K562 (cell line): ENCODE measurements at regions not wholly inside any gene's neighbourhood (a gene's known extent, or its start where the extent isn't known, plus 50 kb on each side); places are given as distances from the start of the nearest gene placed in this dataset.

ENCODE experiments used
- ATAC-seq: fragments of 200-7000 bp; cut with Tn5 transposase; 3 replicates; pipeline ENCODE4 v1.9.1; 2020; ENCODE audit warnings: moderate library complexity
- BruUV-seq: library from RNA; stranded (reverse); fragments of 400-500 nt; replicated peaks from 2 replicates; lab custom pipeline; 2021; lab: Mats Ljungman, UMichigan
- CTCF ChIA-PET: fragments of 300-600 bp; formaldehyde crosslinking; extraction: SDS; loops from one replicate; lab custom pipeline; 2021; ENCODE audit warnings: low intra/inter-chr PET ratio; lab: Yijun Ruan, JAX
- POLR2A ChIA-PET: fragments of 300-600, 350-650 bp; sonication (Branson Sonifier 250); formaldehyde crosslinking; extraction: SDS; loops from one replicate; lab custom pipeline; 2021; ENCODE audit warnings: antibody characterized with exemption, inconsistent platforms; lab: Yijun Ruan, JAX
- DNase-seq, 4 experiments: peaks; one replicate each; pipeline versions ENCODE4 v3.0.0 to v3.0.0-alpha.2; 2011 to 2018; ENCODE audit warnings: low spot score in 3 of 4, mixed read lengths in 3 of 4; ENCODE audit errors: extremely low read depth in 1 of 4
- FAIRE-seq: peaks from 2 replicates; lab custom pipeline; 2011; peaks lifted over from hg19 to GRCh38; lab: Jason Lieb, UNC
- H2AFZ ChIP-seq: 2 replicates; pipeline ENCODE4 v1.6.0; 2011; ENCODE audit warnings: low read depth, low read length, control low read depth, inconsistent platforms
- H3K27ac ChIP-seq: fragments of 200-600 bp; 3 replicates; pipeline ENCODE4 v1.8.0; 2011; ENCODE audit warnings: low read depth, mild to moderate bottlenecking, control low read depth, inconsistent platforms, low read length, moderate library complexity, mixed read lengths; ENCODE audit errors: extremely low read depth
- H3K27me3 ChIP-seq, 2 experiments: fragments of 300-600 bp in 1 of 2; 2 replicates in 1 of 2; 3 replicates in 1 of 2; pipeline versions ENCODE4 v1.6.0 to v1.8.0; 2011; ENCODE audit warnings: inconsistent platforms in 2 of 2, low read length in 2 of 2, mild to moderate bottlenecking in 1 of 2, mixed read lengths in 1 of 2, moderate library complexity in 1 of 2; ENCODE audit not compliant: control insufficient read depth in 2 of 2, insufficient read depth in 2 of 2
- H3K36me3 ChIP-seq: fragments of 300-600 bp; 3 replicates; pipeline ENCODE4 v1.8.0; 2011; ENCODE audit warnings: mild to moderate bottlenecking, low read length, inconsistent platforms; ENCODE audit not compliant: control insufficient read depth, insufficient read depth
- H3K4me1 ChIP-seq, 2 experiments: fragments of 200-600 bp in 1 of 2; replicated peaks in 1 of 2; 2 replicates in 1 of 2; 3 replicates in 1 of 2; pipeline versions ENCODE4 v1.5.1 to v1.8.0; 2011; ENCODE audit warnings: inconsistent platforms in 2 of 2, low read length in 2 of 2, mild to moderate bottlenecking in 1 of 2, mixed read lengths in 1 of 2, moderate library complexity in 1 of 2; ENCODE audit not compliant: control insufficient read depth in 2 of 2, insufficient read depth in 2 of 2
- H3K4me2 ChIP-seq: 2 replicates; pipeline ENCODE4 v1.6.1; 2011; ENCODE audit warnings: low read length, control low read depth, inconsistent platforms, mixed read lengths; ENCODE audit not compliant: insufficient read depth
- H3K4me3 ChIP-seq: fragments of 200-600 bp; sonication (generic), shearing (Covaris generic); 2 replicates; pipeline ENCODE4 v1.5.1; 2016; ENCODE audit warnings: control low read depth, inconsistent platforms
- H3K79me2 ChIP-seq: fragments of 200-600 bp; 3 replicates; pipeline ENCODE4 v1.8.0; 2011; ENCODE audit warnings: low read length, inconsistent platforms; ENCODE audit not compliant: control insufficient read depth, insufficient read depth
- H3K9ac ChIP-seq, 2 experiments: 2 replicates each; pipeline versions ENCODE4 v1.6.0 to v1.6.1; 2011; ENCODE audit warnings: low read depth in 2 of 2, low read length in 2 of 2, control low read depth in 1 of 2, inconsistent platforms in 1 of 2, mild to moderate bottlenecking in 1 of 2, mixed read lengths in 1 of 2; ENCODE audit not compliant: insufficient read depth in 1 of 2
- H3K9me1 ChIP-seq: one replicate; pipeline ENCODE4 v1.6.0; 2011; ENCODE audit warnings: inconsistent platforms, mild to moderate bottlenecking, low read length, moderate library complexity; ENCODE audit not compliant: control insufficient read depth, insufficient read depth
- H3K9me3 ChIP-seq: replicated peaks from 2 replicates; pipeline ENCODE4 v1.5.1; 2011; ENCODE audit warnings: low read depth, low read length, inconsistent platforms; ENCODE audit not compliant: control insufficient read depth, insufficient read depth
- H4K20me1 ChIP-seq: replicated peaks from 2 replicates; pipeline ENCODE4 v1.6.1; 2011; ENCODE audit warnings: low read length, inconsistent platforms, mixed read lengths; ENCODE audit not compliant: control insufficient read depth, insufficient read depth
- ARID1B ChIP-seq: fragments of 450-650 bp; IDR thresholded peaks from 2 replicates; pipeline ENCODE4 v1.6.1; 2016; ENCODE audit warnings: antibody characterized with exemption, mild to moderate bottlenecking, inconsistent platforms
- KAT8 ChIP-seq: fragments of 450-650 bp; IDR thresholded peaks from 2 replicates; pipeline ENCODE4 v1.6.1; 2016; ENCODE audit warnings: low read depth, mild to moderate bottlenecking
- L3MBTL2 ChIP-seq: fragments of 450-650 bp; IDR thresholded peaks from 2 replicates; pipeline ENCODE4 v1.6.1; 2016; ENCODE audit warnings: mild to moderate bottlenecking, moderate library complexity
- LEF1 ChIP-seq: fragments of 450-650 bp; IDR thresholded peaks from 2 replicates; pipeline ENCODE4 v1.6.1; 2016; ENCODE audit warnings: mild to moderate bottlenecking
- NELFE ChIP-seq: IDR thresholded peaks from 2 replicates; pipeline ENCODE4 v1.6.1; 2011; ENCODE audit warnings: mild to moderate bottlenecking; ENCODE audit not compliant: insufficient read depth, insufficient read length
- RNF219 ChIP-seq: fragments of 250-450 bp; sonication (Bioruptor Pico); IDR thresholded peaks from 2 replicates; pipeline ENCODE4 v1.5.0; 2022; ENCODE audit warnings: mild to moderate bottlenecking
- SMARCC2 ChIP-seq: fragments of 450-650 bp; IDR thresholded peaks from 2 replicates; pipeline ENCODE4 v1.6.1; 2017; ENCODE audit warnings: antibody characterized with exemption, moderate library complexity, mild to moderate bottlenecking, low read depth
- SMARCE1 ChIP-seq: fragments of 450-650 bp; IDR thresholded peaks from 2 replicates; pipeline ENCODE4 v1.7.1; 2016; ENCODE audit warnings: mild to moderate bottlenecking
- ZNF12 ChIP-seq: sonication (generic); formaldehyde crosslinking; IDR thresholded peaks from 2 replicates; pipeline ENCODE4 v1.4.0; 2020; ENCODE audit warnings: mild to moderate bottlenecking, missing genetic modification reagents
- ZNF165 ChIP-seq: fragments of 250-450 bp; sonication (Bioruptor Pico); IDR thresholded peaks from 2 replicates; pipeline ENCODE4 v1.4.0; 2020; ENCODE audit warnings: borderline replicate concordance
- ZNF184 ChIP-seq: sonication (generic); formaldehyde crosslinking; IDR thresholded peaks from 2 replicates; pipeline ENCODE4 v1.5.0; 2020; ENCODE audit warnings: missing genetic modification reagents
- ZNF212 ChIP-seq: fragments of 450-650 bp; formaldehyde crosslinking; IDR thresholded peaks from 2 replicates; pipeline ENCODE4 v1.4.0; 2020; ENCODE audit warnings: mild to moderate bottlenecking
- ZNF444 ChIP-seq: fragments of 250-450 bp; sonication (Bioruptor Pico); IDR thresholded peaks from 2 replicates; pipeline ENCODE4 v1.4.0; 2020; ENCODE audit warnings: mild to moderate bottlenecking, moderate library complexity
- ZNF76 ChIP-seq: fragments of 250-450 bp; sonication (Bioruptor Pico); IDR thresholded peaks from 2 replicates; pipeline ENCODE4 v1.4.0; 2020; ENCODE audit warnings: mild to moderate bottlenecking, moderate library complexity, borderline replicate concordance
- WGBS: fragments of 100-300 bp; shearing (Covaris generic); methylation state at CpG from one replicate; pipeline ENCODE4 v1.1.6; 2016; ENCODE audit warnings: low coverage, mixed read lengths; ENCODE audit not compliant: insufficient coverage; ENCODE audit errors: missing lambda C conversion rate; 5-methylcytosine and 5-hydroxymethylcytosine counted together
- in situ Hi-C: fragments of 300-500 bp; cut with MboI; formaldehyde crosslinking; loops from 4 replicates; pipeline ENCODE4 v1.15.0; 2018; ENCODE audit warnings: inconsistent platforms, mixed read lengths
- intact Hi-C: fragments of 100-400 bp; cut with micrococcal nuclease; formaldehyde crosslinking; loops from 2 replicates; pipeline ENCODE4 v1.14.2; 2022
- TF ChIP-seq, protein P1 (sequence below): sonication (generic); formaldehyde crosslinking; IDR thresholded peaks from 2 replicates; pipeline ENCODE4 v1.8.0; 2022; ENCODE audit warnings: mild to moderate bottlenecking, low read depth, missing genetic modification reagents

DNA sequence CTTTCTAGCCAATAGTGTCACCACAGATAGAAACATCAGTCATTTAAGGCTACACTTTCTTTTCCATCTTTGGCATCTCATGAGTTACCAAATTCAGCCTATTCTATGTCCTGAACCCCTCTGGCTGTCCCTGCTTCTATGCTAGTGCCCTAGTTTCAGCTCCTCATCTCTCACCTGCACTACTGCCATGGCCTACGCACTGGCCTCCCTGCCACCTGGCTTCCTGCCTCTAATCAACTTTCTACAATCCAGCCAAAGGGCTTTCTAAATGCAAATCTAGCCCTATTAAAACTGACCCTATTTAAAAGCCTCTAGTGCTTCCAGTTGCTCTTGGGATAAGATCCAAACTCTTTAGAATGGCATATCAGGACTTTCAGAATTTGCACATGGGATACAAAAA lies 482.9 kb downstream of the TMEM38B start:
- H3K36me3 ChIP-seq, result no peaks in the 10 kb centered on the region
- TF ChIP-seq ZNF184 (CRISPR knock-in tag) (no peak), KAT8 (no peak), SMARCC2 (no peak), ZNF165 (no peak), LEF1 (no peak), ZNF212 (CRISPR knock-in tag) (no peak), SMARCE1 (no peak), ZNF444 (CRISPR knock-in tag) (no peak), ZNF76 (CRISPR knock-in tag) (no peak), ARID1B (no peak), NELFE (no peak), ZNF12 (CRISPR knock-in tag) (no peak), RNF219 (no peak), L3MBTL2 (no peak)
- TF ChIP-seq, protein P1, sequence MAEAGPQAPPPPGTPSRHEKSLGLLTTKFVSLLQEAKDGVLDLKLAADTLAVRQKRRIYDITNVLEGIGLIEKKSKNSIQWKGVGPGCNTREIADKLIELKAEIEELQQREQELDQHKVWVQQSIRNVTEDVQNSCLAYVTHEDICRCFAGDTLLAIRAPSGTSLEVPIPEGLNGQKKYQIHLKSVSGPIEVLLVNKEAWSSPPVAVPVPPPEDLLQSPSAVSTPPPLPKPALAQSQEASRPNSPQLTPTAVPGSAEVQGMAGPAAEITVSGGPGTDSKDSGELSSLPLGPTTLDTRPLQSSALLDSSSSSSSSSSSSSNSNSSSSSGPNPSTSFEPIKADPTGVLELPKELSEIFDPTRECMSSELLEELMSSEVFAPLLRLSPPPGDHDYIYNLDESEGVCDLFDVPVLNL (CRISPR knock-in tag), result no peak
- H3K9me1 ChIP-seq, result no peaks in the 10 kb centered on the region
- ATAC-seq (no peak), DNase-seq (no peak), FAIRE-seq (no peak)
- H4K20me1 ChIP-seq, result no peaks in the 10 kb centered on the region
- POLR2A ChIA-PET, result no interaction called here
- intact Hi-C loops (no loop called here), in situ Hi-C loops (no loop called here)
- CTCF ChIA-PET, result no interaction called here
- no TSS peak for BruUV-seq
- H3K4me2 ChIP-seq, result no peak overlapping the region
- no peak overlapping the region for H2AFZ ChIP-seq
- no peak overlapping the region for H3K9ac ChIP-seq
- H3K4me3 ChIP-seq, result no peak overlapping the region
- no peaks in the 10 kb centered on the region for H3K27me3 ChIP-seq
- WGBS, result 8% methylated on average over 1 of the region's 1 CpG
- peaks cover 2% of the 10 kb centered on the region; the same call in 1 of the 2 replicates for H3K9me3 ChIP-seq
- H3K27ac ChIP-seq, result no peak overlapping the region
- H3K4me1 ChIP-seq, result no peaks in the 10 kb centered on the region
- H3K79me2 ChIP-seq, result no peaks in the 10 kb centered on the region
